ENCODE measurements at regions not wholly inside any gene's neighbourhood (a gene's known extent, or its start where the extent isn't known, plus 50 kb on each side); places are given as distances from the start of the nearest gene placed in this dataset.
A peak's percentile ranks its signal among the peaks of the same experiment; 100 is the strongest.

GRCh38 chr2:156745619-156746018 is 309.4 kb downstream of the GPD2 start (continued):
- TF ChIP-seq LBX2 (CRISPR knock-in tag; IDR thresholded peaks at IDR 0.05; ENCODE audit: borderline replicate concordance), result no peak
- TF ChIP-seq ZNF616 (CRISPR knock-in tag; IDR thresholded peaks at IDR 0.05; ENCODE audit: low read depth), result no peak
- no peak for TF ChIP-seq ZSCAN21 (CRISPR knock-in tag; IDR thresholded peaks at IDR 0.05; ENCODE audit: borderline replicate concordance)
- no peak for TF ChIP-seq CSRNP1 (CRISPR knock-in tag; IDR thresholded peaks at IDR 0.05)
- TF ChIP-seq ZFP36L1 (CRISPR knock-in tag; IDR thresholded peaks at IDR 0.05), result no peak
- TF ChIP-seq ZNF10 (CRISPR knock-in tag; IDR thresholded peaks at IDR 0.05; ENCODE audit: borderline replicate concordance, low read depth), result no peak

- H3K4me2 ChIP-seq (ENCODE audit: low read depth, low read length), result no peak overlapping the region
- H3K36me3 ChIP-seq (replicated peaks in 1 of 2; ENCODE audit: control insufficient read depth in 1 of 2, insufficient read depth in 2 of 2, low read length in 2 of 2), result no peaks in the 10 kb centered on the region
- no peak overlapping the region for H2AFZ ChIP-seq (ENCODE audit: low read length)
- no peak overlapping the region for H3K9ac ChIP-seq (ENCODE audit: insufficient read depth, low read depth, low read length)
- intact Hi-C loops (cut with micrococcal nuclease; ENCODE audit: unreplicated experiment) (no loop called here), in situ Hi-C loops (cut with HindIII; ENCODE audit: extremely low pct_ligation_motif_present, low pct_unique_long_range_greater_than_20kb) (no loop called here)
- DNase-seq (ENCODE audit: low spot score), result no peak
- no peaks in the 10 kb centered on the region for H3K79me2 ChIP-seq (ENCODE audit: insufficient read depth, low read length)
- FAIRE-seq, result no peak
- no TSS peak for BruUV-seq (replicated peaks)
- no peaks in the 10 kb centered on the region for H4K20me1 ChIP-seq (ENCODE audit: insufficient read depth, low read length)
- ChIA-PET CTCF (ENCODE audit: low intra/inter-chr PET ratio, low total read pairs) (no interaction called here), POLR2A (no interaction called here)
- no peaks in the 10 kb centered on the region for H3K27me3 ChIP-seq (ENCODE audit: control insufficient read depth in 1 of 2, insufficient read depth in 2 of 2, low read length in 2 of 2)
- WGBS (ENCODE audit: low lambda C conversion rate), result 17% methylated on average over 5 of the region's 5 CpGs
- H3K4me3 ChIP-seq (replicated peaks in 1 of 3; ENCODE audit: insufficient read depth in 1 of 3, low read depth in 2 of 3, low read length in 3 of 3), result no peak overlapping the region
- ATAC-seq, result no peak
- TF ChIP-seq MNT (IDR thresholded peaks at IDR 0.05) (peak; percentile 96), ZNF772 (CRISPR knock-in tag; IDR thresholded peaks at IDR 0.05) (no peak)
- H3K4me1 ChIP-seq (ENCODE audit: insufficient read depth, low read length), result no peaks in the 10 kb centered on the region
- 0 out of 2 replicates have a peak, but pooled peaks cover 5% of the 10 kb centered on the region for H3K9me3 ChIP-seq (ENCODE audit: low read length)
- H3K27ac ChIP-seq (ENCODE audit: extremely low read length, insufficient read depth, low read length), result no peak overlapping the region
These were observed 312.0 kb downstream of the GPD2 start for GRCh38 chr2:156748221-156748620.

All from HepG2 (cell line).